Mesenchymal stem cell (in vitro differentiated cells and primary cell): ENCODE measurements at regions not wholly inside any gene's neighbourhood (a gene's known extent, or its start where the extent isn't known, plus 50 kb on each side); places are given as distances from the start of the nearest gene placed in this dataset.

ENCODE experiments used
- DNase-seq: peaks from one replicate; pipeline ENCODE4 v3.0.0-alpha.2; 2013
- H2AFZ ChIP-seq: one replicate; pipeline ENCODE4 v1.6.1; 2013; ENCODE audit warnings: low read depth, mild to moderate bottlenecking, control low read depth, inconsistent platforms, low read length, moderate library complexity
- H2AK5ac ChIP-seq: 2 replicates; pipeline ENCODE4 v1.6.1; 2013; ENCODE audit warnings: low read length, moderate library complexity, mild to moderate bottlenecking, inconsistent platforms; ENCODE audit not compliant: severe bottlenecking
- H2BK120ac ChIP-seq: one replicate; pipeline ENCODE4 v1.6.1; 2013; ENCODE audit warnings: low read depth, mild to moderate bottlenecking, inconsistent platforms, low read length, moderate library complexity
- H2BK12ac ChIP-seq, 2 experiments: one replicate each; pipeline ENCODE4 v1.6.1; 2013; ENCODE audit warnings: inconsistent platforms in 2 of 2, low read length in 2 of 2, mild to moderate bottlenecking in 2 of 2, moderate library complexity in 2 of 2, control low read depth in 1 of 2
- H2BK15ac ChIP-seq: one replicate; pipeline ENCODE4 v1.6.1; 2013; ENCODE audit warnings: mild to moderate bottlenecking, low read depth, inconsistent platforms; ENCODE audit not compliant: poor library complexity, severe bottlenecking
- H2BK5ac ChIP-seq: 2 replicates; pipeline ENCODE4 v1.6.1; 2013; ENCODE audit warnings: low read depth, mild to moderate bottlenecking, low read length, control low read depth, inconsistent platforms; ENCODE audit not compliant: poor library complexity, severe bottlenecking
- H3K14ac ChIP-seq, 2 experiments: one replicate each; pipeline ENCODE4 v1.6.1; 2013; ENCODE audit warnings: inconsistent platforms in 2 of 2, low read length in 2 of 2, control low read depth in 1 of 2, mild to moderate bottlenecking in 1 of 2, moderate library complexity in 1 of 2
- H3K18ac ChIP-seq, 2 experiments: one replicate each; pipeline ENCODE4 v1.6.1; 2013; ENCODE audit warnings: inconsistent platforms in 2 of 2, low read length in 2 of 2, control low read depth in 1 of 2, low read depth in 1 of 2, mild to moderate bottlenecking in 1 of 2
- H3K23ac ChIP-seq, 2 experiments: one replicate each; pipeline ENCODE4 v1.6.1; 2013; ENCODE audit warnings: inconsistent platforms in 2 of 2, low read length in 2 of 2, mild to moderate bottlenecking in 2 of 2, moderate library complexity in 2 of 2, control low read depth in 1 of 2
- H3K27ac ChIP-seq: 2 replicates; pipeline ENCODE4 v1.5.1; 2013; ENCODE audit warnings: mild to moderate bottlenecking, moderate library complexity, low read length, control low read depth, inconsistent platforms; ENCODE audit not compliant: poor library complexity, severe bottlenecking
- H3K27me3 ChIP-seq, 2 experiments: 2 replicates each; pipeline versions ENCODE4 v1.6.1 to v1.7.0; 2013; ENCODE audit warnings: low read length in 2 of 2, mild to moderate bottlenecking in 2 of 2, moderate library complexity in 2 of 2, control low read depth in 1 of 2, inconsistent platforms in 1 of 2; ENCODE audit not compliant: control insufficient read depth in 1 of 2, insufficient read depth in 1 of 2
- H3K36me3 ChIP-seq, 2 experiments: 2 replicates each; pipeline versions ENCODE4 v1.6.1 to v1.7.0; 2013; ENCODE audit warnings: low read length in 2 of 2, control low read depth in 1 of 2, inconsistent platforms in 1 of 2, low read depth in 1 of 2, mild to moderate bottlenecking in 1 of 2; ENCODE audit not compliant: insufficient read depth in 2 of 2, control insufficient read depth in 1 of 2
- H3K4ac ChIP-seq, 2 experiments: one replicate each; pipeline ENCODE4 v1.6.1; 2013; ENCODE audit warnings: inconsistent platforms in 2 of 2, low read length in 2 of 2, mild to moderate bottlenecking in 2 of 2, moderate library complexity in 2 of 2, control low read depth in 1 of 2, low read depth in 1 of 2
- H3K4me1 ChIP-seq: 2 replicates; pipeline ENCODE4 v1.6.1; 2013; ENCODE audit warnings: low read depth, low read length, control low read depth; ENCODE audit not compliant: control insufficient read depth, insufficient read depth
- H3K4me2 ChIP-seq: 2 replicates; pipeline ENCODE4 v1.6.1; 2013; ENCODE audit warnings: low read length, mild to moderate bottlenecking, inconsistent platforms; ENCODE audit not compliant: poor library complexity, severe bottlenecking
- H3K4me3 ChIP-seq, 2 experiments: 2 replicates each; pipeline versions ENCODE4 v1.5.1 to v1.7.0; 2013; ENCODE audit warnings: low read length in 2 of 2, mild to moderate bottlenecking in 2 of 2, control low read depth in 1 of 2, low read depth in 1 of 2; ENCODE audit not compliant: insufficient read depth in 1 of 2
- H3K79me1 ChIP-seq: replicated peaks from 2 replicates; pipeline ENCODE4 v1.6.1; 2013; ENCODE audit warnings: mild to moderate bottlenecking, control low read depth, low read length, inconsistent platforms; ENCODE audit not compliant: poor library complexity, severe bottlenecking
- H3K9ac ChIP-seq: 2 replicates; pipeline ENCODE4 v1.7.0; 2013; ENCODE audit warnings: mild to moderate bottlenecking, low read length, moderate library complexity
- H3K9me3 ChIP-seq: 2 replicates; pipeline ENCODE4 v1.7.0; 2013; ENCODE audit warnings: mild to moderate bottlenecking, low read length; ENCODE audit not compliant: control insufficient read depth
- H4K8ac ChIP-seq: one replicate; pipeline ENCODE4 v1.6.1; 2013; ENCODE audit warnings: inconsistent platforms, mild to moderate bottlenecking, low read length, moderate library complexity
- H4K91ac ChIP-seq: one replicate; pipeline ENCODE4 v1.6.1; 2013; ENCODE audit warnings: mild to moderate bottlenecking, low read length, inconsistent platforms
- WGBS: methylation state at CpG from one replicate; pipeline ENCODE4 v1.1.7; 2013; ENCODE audit warnings: mixed read lengths; 5-methylcytosine and 5-hydroxymethylcytosine counted together

- Histone ChIP-seq H3K14ac (no peak overlapping the region), H3K27me3 (no peaks in the 10 kb centered on the region), H4K91ac (no peak overlapping the region), H3K36me3 (no peaks in the 10 kb centered on the region), H3K23ac (no peak overlapping the region), H3K9ac (no peak overlapping the region), H3K79me1 (no peaks in the 10 kb centered on the region), H3K9me3 (no peaks in the 10 kb centered on the region), H2AK5ac (no peak overlapping the region), H3K4me1 (no peaks in the 10 kb centered on the region), H2BK120ac (no peak overlapping the region), H3K18ac (no peak overlapping the region), H2BK15ac (no peak overlapping the region), H3K4me3 (no peak overlapping the region), H3K4ac (no peak overlapping the region), H2AFZ (no peak overlapping the region), H2BK12ac (no peak overlapping the region), H3K27ac (no peak overlapping the region), H3K4me2 (no peak overlapping the region), H2BK5ac (no peak overlapping the region), H4K8ac (no peak overlapping the region)
- WGBS, result 80% methylated on average over 2 of the region's 5 CpGs
- DNase-seq, result no peak
These were observed 284.7 kb upstream of the TMEM161B start for GRCh38 chr5:88553136-88553875.

GRCh38 chr5:88552426-88552825 is 283.8 kb upstream of the TMEM161B start:
- H3K4me1 ChIP-seq, result no peaks in the 10 kb centered on the region
- DNase-seq, result no peak
- H3K36me3 ChIP-seq, result no peaks in the 10 kb centered on the region
- H2BK15ac ChIP-seq, result no peak overlapping the region
- H3K14ac ChIP-seq, result no peak overlapping the region
- H3K9ac ChIP-seq, result no peak overlapping the region
- no peak overlapping the region for H4K8ac ChIP-seq
- 100% methylated on average over 2 of the region's 4 CpGs for WGBS
- no peaks in the 10 kb centered on the region for H3K9me3 ChIP-seq
- no peaks in the 10 kb centered on the region for H3K79me1 ChIP-seq
- H2BK12ac ChIP-seq, result no peak overlapping the region
- H3K23ac ChIP-seq, result no peak overlapping the region
- no peak overlapping the region for H3K4ac ChIP-seq
- H3K27me3 ChIP-seq, result no peaks in the 10 kb centered on the region
- no peak overlapping the region for H3K4me3 ChIP-seq
- H3K27ac ChIP-seq, result no peak overlapping the region
- H4K91ac ChIP-seq, result no peak overlapping the region
- no peak overlapping the region for H2BK5ac ChIP-seq
- no peak overlapping the region for H3K18ac ChIP-seq
- H2AFZ ChIP-seq, result no peak overlapping the region
- no peak overlapping the region for H2BK120ac ChIP-seq
- no peak overlapping the region for H3K4me2 ChIP-seq
- H2AK5ac ChIP-seq, result no peak overlapping the region

- Histone ChIP-seq H4K91ac (no peak overlapping the region), H3K14ac (no peak overlapping the region), H3K4me3 (no peak overlapping the region), H4K8ac (no peak overlapping the region), H2AFZ (no peak overlapping the region), H3K36me3 (no peaks in the 10 kb centered on the region), H2BK5ac (no peak overlapping the region), H3K4ac (no peak overlapping the region), H3K27me3 (no peaks in the 10 kb centered on the region), H2BK120ac (no peak overlapping the region), H3K27ac (no peak overlapping the region), H3K9ac (no peak overlapping the region), H3K4me1 (no peaks in the 10 kb centered on the region), H2AK5ac (no peak overlapping the region), H2BK15ac (no peak overlapping the region), H2BK12ac (no peak overlapping the region), H3K18ac (no peak overlapping the region), H3K79me1 (no peaks in the 10 kb centered on the region), H3K4me2 (no peak overlapping the region), H3K23ac (no peak overlapping the region), H3K9me3 (no peaks in the 10 kb centered on the region)
- no peak for DNase-seq
- WGBS, result 79% methylated on average over 10 of the region's 10 CpGs
These were observed 283.2 kb upstream of the TMEM161B start for GRCh38 chr5:88551724-88552345.

GRCh38 chr5:88550736-88551135 is 282.1 kb upstream of the TMEM161B start:
- Histone ChIP-seq H3K4me2 (no peak overlapping the region), H3K79me1 (no peaks in the 10 kb centered on the region), H2BK15ac (no peak overlapping the region), H2BK12ac (no peak overlapping the region), H2AK5ac (no peak overlapping the region), H3K36me3 (no peaks in the 10 kb centered on the region), H3K23ac (no peak overlapping the region), H2BK120ac (no peak overlapping the region), H3K14ac (no peak overlapping the region), H3K4me3 (no peak overlapping the region), H2BK5ac (no peak overlapping the region), H2AFZ (no peak overlapping the region), H4K8ac (no peak overlapping the region), H4K91ac (no peak overlapping the region), H3K27ac (no peak overlapping the region), H3K4me1 (no peaks in the 10 kb centered on the region), H3K9ac (no peak overlapping the region), H3K18ac (no peak overlapping the region), H3K27me3 (no peaks in the 10 kb centered on the region), H3K9me3 (no peaks in the 10 kb centered on the region), H3K4ac (no peak overlapping the region)
- DNase-seq, result no peak
